DOHH2 (cell line): ENCODE measurements at regions not wholly inside any gene's neighbourhood (a gene's known extent, or its start where the extent isn't known, plus 50 kb on each side); places are given as distances from the start of the nearest gene placed in this dataset.

Experiments
- EZH2phosphoT487 ChIP-seq: fragments of 200-600 bp; sonication (generic); IDR thresholded peaks from 2 replicates; pipeline ENCODE4 v1.6.1; 2017; ENCODE audit warnings: borderline replicate concordance, mild to moderate bottlenecking, antibody characterized with exemption, low read length, moderate library complexity, mixed read lengths
- TF ChIP-seq, protein P1 (sequence below): fragments of 200-600 bp; sonication (generic); IDR thresholded peaks from one replicate; pipeline ENCODE4 v1.5.1; 2014; ENCODE audit warnings: antibody characterized with exemption, mild to moderate bottlenecking, low read depth, low read length; ENCODE audit not compliant: poor library complexity, severe bottlenecking

DNA sequence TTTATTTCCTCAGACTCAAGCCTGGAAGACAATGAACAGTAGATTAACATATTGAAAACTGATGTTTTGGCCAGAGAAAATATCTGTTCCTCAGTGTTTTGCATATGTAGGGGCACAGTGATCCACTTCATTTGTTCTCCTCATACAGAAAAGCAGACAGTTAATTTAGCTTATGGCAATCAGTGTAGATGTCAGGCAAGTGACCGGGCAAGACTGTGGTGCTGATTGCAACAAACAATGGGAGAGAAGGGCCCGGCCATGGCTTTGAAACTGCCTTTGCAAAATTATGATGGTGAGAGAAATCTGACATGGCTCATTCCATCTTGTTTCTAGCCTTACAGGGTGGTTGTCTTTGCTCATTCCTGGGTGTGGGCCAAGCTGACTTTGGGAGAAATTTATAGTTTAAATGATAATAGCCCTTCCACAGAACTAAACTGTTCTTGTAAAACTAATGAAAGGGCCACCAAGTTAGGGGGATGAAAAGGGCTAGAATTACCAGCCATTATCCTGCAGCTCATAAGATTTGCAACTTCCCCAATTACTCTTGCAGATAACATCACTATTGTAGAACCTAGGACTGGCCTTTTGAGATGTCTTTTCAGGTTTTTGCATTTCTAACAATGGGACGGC lies 220.3 kb downstream of the KTN1 start:
- TF ChIP-seq, protein P1, sequence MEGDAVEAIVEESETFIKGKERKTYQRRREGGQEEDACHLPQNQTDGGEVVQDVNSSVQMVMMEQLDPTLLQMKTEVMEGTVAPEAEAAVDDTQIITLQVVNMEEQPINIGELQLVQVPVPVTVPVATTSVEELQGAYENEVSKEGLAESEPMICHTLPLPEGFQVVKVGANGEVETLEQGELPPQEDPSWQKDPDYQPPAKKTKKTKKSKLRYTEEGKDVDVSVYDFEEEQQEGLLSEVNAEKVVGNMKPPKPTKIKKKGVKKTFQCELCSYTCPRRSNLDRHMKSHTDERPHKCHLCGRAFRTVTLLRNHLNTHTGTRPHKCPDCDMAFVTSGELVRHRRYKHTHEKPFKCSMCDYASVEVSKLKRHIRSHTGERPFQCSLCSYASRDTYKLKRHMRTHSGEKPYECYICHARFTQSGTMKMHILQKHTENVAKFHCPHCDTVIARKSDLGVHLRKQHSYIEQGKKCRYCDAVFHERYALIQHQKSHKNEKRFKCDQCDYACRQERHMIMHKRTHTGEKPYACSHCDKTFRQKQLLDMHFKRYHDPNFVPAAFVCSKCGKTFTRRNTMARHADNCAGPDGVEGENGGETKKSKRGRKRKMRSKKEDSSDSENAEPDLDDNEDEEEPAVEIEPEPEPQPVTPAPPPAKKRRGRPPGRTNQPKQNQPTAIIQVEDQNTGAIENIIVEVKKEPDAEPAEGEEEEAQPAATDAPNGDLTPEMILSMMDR: no peak
- TF ChIP-seq EZH2phosphoT487: no peak
